Myocyte (in vitro differentiated cells): ENCODE measurements at regions not wholly inside any gene's neighbourhood (a gene's known extent, or its start where the extent isn't known, plus 50 kb on each side); places are given as distances from the start of the nearest gene placed in this dataset.

ENCODE experiments used
- DNase-seq: peaks from one replicate; pipeline ENCODE4 v3.0.0-alpha.2; 2012; ENCODE audit warnings: low read depth

GRCh38 chr18:78101091-78101490, 851.4 kb downstream of the GALR1 start:
- DNase-seq, result no peak

- no peak for DNase-seq
Observed at GRCh38 chr18:78102135-78102534, 852.5 kb downstream of the GALR1 start.

GRCh38 chr18:78105611-78106010, 856.0 kb downstream of the GALR1 start:
- no peak for DNase-seq

GRCh38 chr18:78106946-78107345, 857.3 kb downstream of the GALR1 start:
- DNase-seq, result no peak

- DNase-seq, result no peak
Observed at GRCh38 chr18:78107363-78107762, 857.7 kb downstream of the GALR1 start.

GRCh38 chr18:78108554-78108953, 858.9 kb downstream of the GALR1 start:
- DNase-seq, result no peak

GRCh38 chr18:78113136-78113939, 863.7 kb downstream of the GALR1 start:
- DNase-seq, result no peak

GRCh38 chr18:78113940-78114251, 864.2 kb downstream of the GALR1 start:
- no peak for DNase-seq

- DNase-seq, result no peak
Observed at GRCh38 chr18:78115896-78116561, 863.6 kb upstream of the SALL3 start.

GRCh38 chr18:78123144-78123909, 856.3 kb upstream of the SALL3 start:
- DNase-seq, result no peak

GRCh38 chr18:78123926-78124797, 855.5 kb upstream of the SALL3 start:
- DNase-seq, result no peak

GRCh38 chr18:78125206-78125896, 854.3 kb upstream of the SALL3 start:
- DNase-seq, result no peak

- DNase-seq, result no peak
Observed at GRCh38 chr18:78126106-78126505, 853.5 kb upstream of the SALL3 start.

- DNase-seq, result no peak
Observed at GRCh38 chr18:78126536-78126935, 853.1 kb upstream of the SALL3 start.

- DNase-seq, result no peak
Observed at GRCh38 chr18:78127041-78127440, 852.6 kb upstream of the SALL3 start.

- no peak for DNase-seq
Observed at GRCh38 chr18:78128004-78128403, 851.6 kb upstream of the SALL3 start.

GRCh38 chr18:78129260-78129659, 850.4 kb upstream of the SALL3 start:
- no peak for DNase-seq

GRCh38 chr18:78130232-78131195, 849.1 kb upstream of the SALL3 start:
- no peak for DNase-seq

- DNase-seq, result no peak
Observed at GRCh38 chr18:78133729-78134128, 845.9 kb upstream of the SALL3 start.
